ENCODE measurements at regions not wholly inside any gene's neighbourhood (a gene's known extent, or its start where the extent isn't known, plus 50 kb on each side); places are given as distances from the start of the nearest gene placed in this dataset.

DNA sequence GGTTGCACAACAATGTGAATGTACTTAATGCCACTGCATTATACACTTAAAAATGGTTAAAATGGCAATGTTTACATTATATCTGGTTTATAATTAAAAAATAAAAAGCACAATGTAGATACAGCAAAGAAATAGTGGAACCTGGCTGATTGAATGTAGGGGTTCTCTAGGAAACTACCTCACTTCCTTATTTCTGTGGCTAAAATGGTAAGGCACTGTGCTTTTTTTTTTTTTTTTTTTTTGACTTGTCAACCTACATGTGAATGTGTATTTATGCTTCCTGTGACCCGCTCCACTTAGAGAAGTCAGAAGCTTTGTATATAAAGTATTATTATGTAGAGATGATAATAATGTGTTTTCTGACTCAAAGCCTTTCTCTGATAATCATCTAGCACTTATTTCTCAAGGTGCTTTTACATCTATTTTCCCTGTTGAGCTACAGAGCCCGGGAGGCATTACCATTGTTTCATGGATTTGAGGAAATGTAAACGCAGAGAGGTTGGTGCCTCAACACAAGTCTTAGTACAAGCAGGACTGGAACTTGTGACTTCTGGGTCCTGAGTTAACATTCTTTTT is 55.0 kb downstream of the SOX4 start:
- no peak for DNase-seq
- 81 to 83% methylated on average over 3 of the region's 3 CpGs for WGBS, 2 experiments (ENCODE audit: low coverage in 1 of 2, low lambda C conversion rate in 2 of 2, missing lambda C conversion rate in 2 of 2)
- Histone ChIP-seq H3K27me3 (replicated peaks; ENCODE audit: insufficient read depth) (no peaks in the 10 kb centered on the region), H3K4me1 (ENCODE audit: insufficient read depth) (no peaks in the 10 kb centered on the region), H3K27ac (no peak overlapping the region), H3K36me3 (ENCODE audit: low read depth) (no peaks in the 10 kb centered on the region), H3K4me3 (no peak overlapping the region), H3K79me2 (ENCODE audit: insufficient read depth) (no peaks in the 10 kb centered on the region), H3F3A (ENCODE audit: insufficient read depth) (no peaks in the 10 kb centered on the region), H3K9ac (no peak overlapping the region), H3K9me2 (ENCODE audit: insufficient read depth) (no peaks in the 10 kb centered on the region), H4K20me1 (ENCODE audit: insufficient read depth) (no peaks in the 10 kb centered on the region), H2AFZ (no peak overlapping the region), H3K9me3 (ENCODE audit: low read depth) (no peaks in the 10 kb centered on the region), H3K4me2 (ENCODE audit: unreplicated experiment) (no peak overlapping the region)
- in situ Hi-C loops (cut with MboI) = no loop called here
- TF ChIP-seq EZH2phosphoT487 (IDR thresholded peaks at IDR 0.05; ENCODE audit: insufficient read depth, low read depth) = no peak
- no peak for TF ChIP-seq EZH2 (IDR thresholded peaks at IDR 0.05; ENCODE audit: insufficient read depth, poor library complexity, severe bottlenecking)

DNA sequence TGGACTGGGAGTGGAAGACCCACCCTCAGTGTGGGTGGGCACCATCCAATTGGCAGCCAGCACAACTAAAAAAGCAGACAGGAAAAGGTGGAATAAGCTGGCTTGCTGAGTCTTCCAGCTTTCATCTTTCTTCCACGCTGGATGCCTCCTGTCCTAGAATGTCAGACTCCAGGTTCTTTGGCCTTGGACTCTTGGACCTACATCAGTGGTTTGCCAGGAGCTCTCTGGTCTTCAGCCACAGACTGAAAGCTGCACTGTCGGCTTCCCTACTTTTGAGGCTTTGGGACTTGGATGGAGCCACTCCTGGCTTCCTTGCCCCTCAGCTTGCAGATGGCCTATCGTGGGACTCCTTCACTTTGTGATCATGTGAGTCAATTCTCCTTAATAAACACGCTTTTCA is 59.8 kb downstream of the SOX4 start:
- Histone ChIP-seq H3K79me2 (ENCODE audit: insufficient read depth) (no peaks in the 10 kb centered on the region), H3K9me2 (ENCODE audit: insufficient read depth) (no peaks in the 10 kb centered on the region), H3K36me3 (ENCODE audit: low read depth) (no peaks in the 10 kb centered on the region), H4K20me1 (ENCODE audit: insufficient read depth) (no peaks in the 10 kb centered on the region), H3K4me1 (ENCODE audit: insufficient read depth) (no peaks in the 10 kb centered on the region), H3K9ac (no peak overlapping the region), H3K27me3 (replicated peaks; ENCODE audit: insufficient read depth) (no peaks in the 10 kb centered on the region), H3K9me3 (ENCODE audit: low read depth) (no peaks in the 10 kb centered on the region), H2AFZ (no peak overlapping the region), H3K4me2 (ENCODE audit: unreplicated experiment) (no peak overlapping the region), H3K4me3 (no peak overlapping the region), H3F3A (ENCODE audit: insufficient read depth) (no peaks in the 10 kb centered on the region), H3K27ac (no peak overlapping the region)
- in situ Hi-C loops (cut with MboI) = no loop called here
- TF ChIP-seq EZH2 (IDR thresholded peaks at IDR 0.05; ENCODE audit: insufficient read depth, poor library complexity, severe bottlenecking) (no peak), EZH2phosphoT487 (IDR thresholded peaks at IDR 0.05; ENCODE audit: insufficient read depth, low read depth) (no peak)
- WGBS, 2 experiments (ENCODE audit: low coverage in 1 of 2, low lambda C conversion rate in 2 of 2, missing lambda C conversion rate in 2 of 2) = 46 to 55% methylated on average over 4 of the region's 4 CpGs
- no peak for DNase-seq

- Histone ChIP-seq H3K27ac (no peak overlapping the region), H3K9me3 (ENCODE audit: low read depth) (no peaks in the 10 kb centered on the region), H2AFZ (no peak overlapping the region), H3K4me3 (no peak overlapping the region), H3K4me1 (ENCODE audit: insufficient read depth) (no peaks in the 10 kb centered on the region), H3F3A (ENCODE audit: insufficient read depth) (no peaks in the 10 kb centered on the region), H3K36me3 (ENCODE audit: low read depth) (no peaks in the 10 kb centered on the region), H3K27me3 (replicated peaks; ENCODE audit: insufficient read depth) (no peaks in the 10 kb centered on the region), H4K20me1 (ENCODE audit: insufficient read depth) (no peaks in the 10 kb centered on the region), H3K4me2 (ENCODE audit: unreplicated experiment) (no peak overlapping the region), H3K9ac (no peak overlapping the region), H3K79me2 (ENCODE audit: insufficient read depth) (no peaks in the 10 kb centered on the region), H3K9me2 (ENCODE audit: insufficient read depth) (no peaks in the 10 kb centered on the region)
- TF ChIP-seq EZH2 (IDR thresholded peaks at IDR 0.05; ENCODE audit: insufficient read depth, poor library complexity, severe bottlenecking) (no peak), EZH2phosphoT487 (IDR thresholded peaks at IDR 0.05; ENCODE audit: insufficient read depth, low read depth) (no peak)
- in situ Hi-C loops (cut with MboI) = no loop called here
- WGBS, 2 experiments (ENCODE audit: low coverage in 1 of 2, low lambda C conversion rate in 2 of 2, missing lambda C conversion rate in 2 of 2) = 47 to 49% methylated on average over 7 of the region's 7 CpGs
- no peak for DNase-seq
Measured at GRCh38 chr6:21653905-21654304, 60.4 kb downstream of the SOX4 start.

DNA sequence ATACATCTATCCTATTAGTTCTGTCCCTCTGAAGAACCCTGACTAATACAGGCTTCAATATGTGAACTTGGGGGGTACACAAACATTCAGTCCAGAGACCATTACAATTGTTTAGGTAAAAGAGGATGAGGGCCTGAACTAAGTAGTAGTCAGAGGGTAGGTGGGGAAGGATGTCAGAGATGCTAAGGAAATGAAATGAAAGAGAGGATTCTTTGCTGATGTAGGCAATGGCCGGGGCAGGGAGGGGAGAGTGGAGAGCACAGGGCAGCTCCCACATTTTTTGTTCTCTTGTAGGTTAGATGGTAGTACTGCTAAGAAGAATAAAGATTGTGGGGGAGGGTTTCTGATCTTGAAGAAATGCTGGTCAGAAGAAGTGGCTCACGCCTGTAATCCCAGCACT is 60.8 kb downstream of the SOX4 start:
- no peaks in the 10 kb centered on the region for H3K27me3 ChIP-seq (replicated peaks; ENCODE audit: insufficient read depth)
- in situ Hi-C loops (cut with MboI) = no loop called here
- no peaks in the 10 kb centered on the region for H3K4me1 ChIP-seq (ENCODE audit: insufficient read depth)
- no peaks in the 10 kb centered on the region for H4K20me1 ChIP-seq (ENCODE audit: insufficient read depth)
- no peaks in the 10 kb centered on the region for H3K79me2 ChIP-seq (ENCODE audit: insufficient read depth)
- no peaks in the 10 kb centered on the region for H3K9me2 ChIP-seq (ENCODE audit: insufficient read depth)
- no peak overlapping the region for H2AFZ ChIP-seq
- no peak overlapping the region for H3K4me3 ChIP-seq
- TF ChIP-seq EZH2phosphoT487 (IDR thresholded peaks at IDR 0.05; ENCODE audit: insufficient read depth, low read depth) (no peak), EZH2 (IDR thresholded peaks at IDR 0.05; ENCODE audit: insufficient read depth, poor library complexity, severe bottlenecking) (no peak)
- no peaks in the 10 kb centered on the region for H3K36me3 ChIP-seq (ENCODE audit: low read depth)
- WGBS, 2 experiments (ENCODE audit: low coverage in 1 of 2, low lambda C conversion rate in 2 of 2, missing lambda C conversion rate in 2 of 2) = 78 to 82% methylated on average over 2 of the region's 2 CpGs
- no peak for DNase-seq
- no peak overlapping the region for H3K27ac ChIP-seq
- H3K4me2 ChIP-seq (ENCODE audit: unreplicated experiment) = no peak overlapping the region
- H3K9me3 ChIP-seq (ENCODE audit: low read depth) = no peaks in the 10 kb centered on the region
- H3F3A ChIP-seq (ENCODE audit: insufficient read depth) = no peaks in the 10 kb centered on the region
- no peak overlapping the region for H3K9ac ChIP-seq

DNA sequence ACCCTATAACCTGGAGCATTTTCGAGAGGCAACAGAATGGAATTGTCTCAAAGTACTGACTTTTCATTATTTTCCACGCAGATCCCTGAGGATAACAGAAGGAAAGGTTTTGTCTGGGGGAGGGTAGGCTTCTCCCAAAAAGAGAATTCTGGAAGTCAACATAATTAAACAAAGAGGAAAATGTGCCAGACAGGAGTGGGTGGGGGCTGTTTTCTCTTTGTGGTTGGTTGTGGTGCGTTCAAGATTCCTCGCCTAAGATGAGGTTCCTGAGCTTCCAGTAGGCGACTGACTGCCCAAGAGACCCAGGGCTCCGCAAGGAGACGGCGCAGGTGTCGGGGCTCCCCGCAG is 70.4 kb downstream of the SOX4 start:
- peak overlapping the region; percentile 64 for H3K4me3 ChIP-seq
- no peaks in the 10 kb centered on the region for H3K9me3 ChIP-seq (ENCODE audit: low read depth)
- no peak for TF ChIP-seq EZH2 (IDR thresholded peaks at IDR 0.05; ENCODE audit: insufficient read depth, poor library complexity, severe bottlenecking)
- TF ChIP-seq EZH2phosphoT487 (IDR thresholded peaks at IDR 0.05; ENCODE audit: insufficient read depth, low read depth) = no peak
- H3K27ac ChIP-seq = no peak overlapping the region
- peak overlapping the region; percentile 86 for H2AFZ ChIP-seq
- DNase-seq = no peak
- 45 to 48% methylated on average over 10 of the region's 10 CpGs for WGBS, 2 experiments (ENCODE audit: low coverage in 1 of 2, low lambda C conversion rate in 2 of 2, missing lambda C conversion rate in 2 of 2)
- H3K4me1 ChIP-seq (ENCODE audit: insufficient read depth) = peaks cover 6% of the 10 kb centered on the region
- H3F3A ChIP-seq (ENCODE audit: insufficient read depth) = no peaks in the 10 kb centered on the region
- H3K27me3 ChIP-seq (replicated peaks; ENCODE audit: insufficient read depth) = peaks cover 51% of the 10 kb centered on the region
- in situ Hi-C loops (cut with MboI) = no loop called here
- no peaks in the 10 kb centered on the region for H3K9me2 ChIP-seq (ENCODE audit: insufficient read depth)
- H3K36me3 ChIP-seq (ENCODE audit: low read depth) = no peaks in the 10 kb centered on the region
- peak overlapping the region; percentile 77 for H3K4me2 ChIP-seq (ENCODE audit: unreplicated experiment)
- H4K20me1 ChIP-seq (ENCODE audit: insufficient read depth) = no peaks in the 10 kb centered on the region
- no peaks in the 10 kb centered on the region for H3K79me2 ChIP-seq (ENCODE audit: insufficient read depth)
- H3K9ac ChIP-seq = no peak overlapping the region
